HuH-7.5 (cell line): ENCODE measurements at regions not wholly inside any gene's neighbourhood (a gene's known extent, or its start where the extent isn't known, plus 50 kb on each side); places are given as distances from the start of the nearest gene placed in this dataset.
A peak's percentile ranks its signal among the peaks of the same experiment; 100 is the strongest.
"Not testable (repeated sequence)": the region's sequence is repeated elsewhere in the genome, so short reads cannot be mapped to it uniquely, and the experiment has no call there.

Experiments used
- DNase-seq: peaks from one replicate; pipeline ENCODE4 v3.0.0; 2011; ENCODE audit warnings: low spot score

GRCh38 chr12:60501124-60501729 is 905.4 kb downstream of the SLC16A7 start:
- no peak for DNase-seq

- no peak for DNase-seq
Observed at GRCh38 chr12:60522684-60523400, 927.0 kb downstream of the SLC16A7 start.

- DNase-seq = no peak
Observed at GRCh38 chr12:60529261-60529660, 933.4 kb downstream of the SLC16A7 start.

- DNase-seq = no peak
Observed at GRCh38 chr12:60529723-60530122, 933.9 kb downstream of the SLC16A7 start.

GRCh38 chr12:60535363-60535762 is 939.5 kb downstream of the SLC16A7 start:
- no peak for DNase-seq

GRCh38 chr12:60539592-60539991 is 943.8 kb downstream of the SLC16A7 start:
- no peak for DNase-seq

- DNase-seq = no peak
Observed at GRCh38 chr12:60568914-60569313, 973.1 kb downstream of the SLC16A7 start.

- DNase-seq = peak; percentile 28
Observed at GRCh38 chr12:60577607-60578006, 981.8 kb downstream of the SLC16A7 start.

GRCh38 chr12:60587664-60588063 is 991.8 kb downstream of the SLC16A7 start:
- DNase-seq = not testable (repeated sequence)

GRCh38 chr12:60594035-60594711 is 998.3 kb downstream of the SLC16A7 start:
- DNase-seq = no peak

- no peak for DNase-seq
Observed at GRCh38 chr12:60602601-60603000, 1006.8 kb downstream of the SLC16A7 start.

- not testable (repeated sequence) for DNase-seq
Observed at GRCh38 chr12:60603475-60603874, 1007.6 kb downstream of the SLC16A7 start.

- DNase-seq = no peak
Observed at GRCh38 chr12:60616400-60616799, 1020.6 kb downstream of the SLC16A7 start.

GRCh38 chr12:60630796-60631195 is 1035.0 kb downstream of the SLC16A7 start:
- DNase-seq = no peak

- DNase-seq = no peak
Observed at GRCh38 chr12:60644076-60644475, 1048.2 kb downstream of the SLC16A7 start.

GRCh38 chr12:60666895-60667294 is 1071.1 kb downstream of the SLC16A7 start:
- no peak for DNase-seq

- DNase-seq = no peak
Observed at GRCh38 chr12:60672949-60673348, 1077.1 kb downstream of the SLC16A7 start.

- DNase-seq = no peak
Observed at GRCh38 chr12:60684988-60685655, 1089.3 kb downstream of the SLC16A7 start.

- DNase-seq = no peak
Observed at GRCh38 chr12:60689137-60689536, 1093.3 kb downstream of the SLC16A7 start.

- DNase-seq = no peak
Observed at GRCh38 chr12:60693019-60693626, 1097.3 kb downstream of the SLC16A7 start.

- DNase-seq = no peak
Observed at GRCh38 chr12:60704171-60704914, 1108.5 kb downstream of the SLC16A7 start.

GRCh38 chr12:60710246-60710645 is 1114.4 kb downstream of the SLC16A7 start:
- no peak for DNase-seq
